ENCODE measurements at regions not wholly inside any gene's neighbourhood (a gene's known extent, or its start where the extent isn't known, plus 50 kb on each side); places are given as distances from the start of the nearest gene placed in this dataset.

GRCh38 chr20:36085686-36086267 lies 68.8 kb upstream of the EPB41L1 start:
- Mint-ChIP-seq H3K4me3 (no peak overlapping the region), H3K4me1 (peaks cover 8% of the 10 kb centered on the region), H3K27me3 (ENCODE audit: insufficient read depth, low read depth, poor library complexity) (peaks cover 12% of the 10 kb centered on the region), H3K36me3 (ENCODE audit: low read depth) (no peaks in the 10 kb centered on the region), H3K9me3 (peaks cover 7% of the 10 kb centered on the region; the same call in 2 of the 3 replicates), H3K27ac (no peak overlapping the region)
- peaks cover 22% of the 10 kb centered on the region for H3K4me1 ChIP-seq (ENCODE audit: insufficient read depth)
- H3F3A ChIP-seq (replicated peaks; ENCODE audit: low read depth): peaks cover 7% of the 10 kb centered on the region
- ATAC-seq: peak; percentile 71
- H3K9me2 ChIP-seq (ENCODE audit: insufficient read depth): no peaks in the 10 kb centered on the region
- H3K27me3 ChIP-seq (ENCODE audit: insufficient read depth): no peaks in the 10 kb centered on the region
- H3K27ac ChIP-seq (ENCODE audit: low read depth): no peak overlapping the region
- no peak overlapping the region for H3K4me3 ChIP-seq
- no peaks in the 10 kb centered on the region for H4K20me1 ChIP-seq (replicated peaks; ENCODE audit: insufficient read depth)
- H3K79me2 ChIP-seq (replicated peaks; ENCODE audit: insufficient read depth): no peaks in the 10 kb centered on the region
- H3K36me3 ChIP-seq (ENCODE audit: insufficient read depth): no peaks in the 10 kb centered on the region
- TF ChIP-seq ZNF331 (CRISPR knock-in tag; IDR thresholded peaks at IDR 0.05; ENCODE audit: low read depth) (no peak), POLR2AphosphoS5 (IDR thresholded peaks at IDR 0.05; ENCODE audit: low read depth) (no peak), ETS1 (IDR thresholded peaks at IDR 0.05) (no peak), EZH2 (IDR thresholded peaks at IDR 0.05; ENCODE audit: low read depth, unreplicated experiment) (no peak), CREB1 (CRISPR knock-in tag; IDR thresholded peaks at IDR 0.05; ENCODE audit: low read depth) (no peak), STAT1 (IDR thresholded peaks at IDR 0.05; ENCODE audit: unreplicated experiment) (no peak), ZNF462 (CRISPR knock-in tag; IDR thresholded peaks at IDR 0.05) (no peak)
- TF ChIP-seq, protein P1, sequence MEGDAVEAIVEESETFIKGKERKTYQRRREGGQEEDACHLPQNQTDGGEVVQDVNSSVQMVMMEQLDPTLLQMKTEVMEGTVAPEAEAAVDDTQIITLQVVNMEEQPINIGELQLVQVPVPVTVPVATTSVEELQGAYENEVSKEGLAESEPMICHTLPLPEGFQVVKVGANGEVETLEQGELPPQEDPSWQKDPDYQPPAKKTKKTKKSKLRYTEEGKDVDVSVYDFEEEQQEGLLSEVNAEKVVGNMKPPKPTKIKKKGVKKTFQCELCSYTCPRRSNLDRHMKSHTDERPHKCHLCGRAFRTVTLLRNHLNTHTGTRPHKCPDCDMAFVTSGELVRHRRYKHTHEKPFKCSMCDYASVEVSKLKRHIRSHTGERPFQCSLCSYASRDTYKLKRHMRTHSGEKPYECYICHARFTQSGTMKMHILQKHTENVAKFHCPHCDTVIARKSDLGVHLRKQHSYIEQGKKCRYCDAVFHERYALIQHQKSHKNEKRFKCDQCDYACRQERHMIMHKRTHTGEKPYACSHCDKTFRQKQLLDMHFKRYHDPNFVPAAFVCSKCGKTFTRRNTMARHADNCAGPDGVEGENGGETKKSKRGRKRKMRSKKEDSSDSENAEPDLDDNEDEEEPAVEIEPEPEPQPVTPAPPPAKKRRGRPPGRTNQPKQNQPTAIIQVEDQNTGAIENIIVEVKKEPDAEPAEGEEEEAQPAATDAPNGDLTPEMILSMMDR (conservative IDR thresholded peaks at IDR 0.05; ENCODE audit: low read depth in 2 of 2): no peak
- no peak overlapping the region for H3K4me2 ChIP-seq
- no peak for DNase-seq (ENCODE audit: low spot score)
- no peak overlapping the region for H2AFZ ChIP-seq

Data from GM23338 (cell line).